ENCODE measurements at regions not wholly inside any gene's neighbourhood (a gene's known extent, or its start where the extent isn't known, plus 50 kb on each side); places are given as distances from the start of the nearest gene placed in this dataset.

- H3K9me3 ChIP-seq (ENCODE audit: low read depth): no peaks in the 10 kb centered on the region
- H4K20me1 ChIP-seq (ENCODE audit: insufficient read depth, poor library complexity, severe bottlenecking): no peaks in the 10 kb centered on the region
- H3K4me3 ChIP-seq: no peak overlapping the region
- no peak for DNase-seq (ENCODE audit: low spot score)
- no peak overlapping the region for H3K4me2 ChIP-seq
- 86% methylated on average over 3 of the region's 3 CpGs for WGBS (ENCODE audit: low lambda C conversion rate, missing lambda C conversion rate)
- no peaks in the 10 kb centered on the region for H3K4me1 ChIP-seq (ENCODE audit: insufficient read depth)
- H3K27ac ChIP-seq: no peak overlapping the region
- H3K27me3 ChIP-seq: no peaks in the 10 kb centered on the region
- H3K36me3 ChIP-seq (replicated peaks; ENCODE audit: insufficient read depth, low read depth): no peaks in the 10 kb centered on the region
- H3K9me2 ChIP-seq (replicated peaks; ENCODE audit: insufficient read depth): no peaks in the 10 kb centered on the region
- TF ChIP-seq CTCF (IDR thresholded peaks at IDR 0.05; ENCODE audit: poor library complexity): no peak
- no peak for TF ChIP-seq EZH2phosphoT487 (IDR thresholded peaks at IDR 0.05; ENCODE audit: low read depth, severe bottlenecking, unreplicated experiment)
- no peak for TF ChIP-seq EZH2 (IDR thresholded peaks at IDR 0.05; ENCODE audit: borderline replicate concordance)
- no peaks in the 10 kb centered on the region for H3K79me2 ChIP-seq
- H2AFZ ChIP-seq: no peak overlapping the region
Measured at GRCh38 chr11:80173371-80174136, 732.7 kb upstream of the TENM4 start.

- TF ChIP-seq CTCF (IDR thresholded peaks at IDR 0.05; ENCODE audit: poor library complexity) (no peak), EZH2phosphoT487 (IDR thresholded peaks at IDR 0.05; ENCODE audit: low read depth, severe bottlenecking, unreplicated experiment) (no peak), EZH2 (IDR thresholded peaks at IDR 0.05; ENCODE audit: borderline replicate concordance) (no peak)
- no peaks in the 10 kb centered on the region for H3K79me2 ChIP-seq
- H3K9me3 ChIP-seq (ENCODE audit: low read depth): no peaks in the 10 kb centered on the region
- 100% methylated on average over 2 of the region's 2 CpGs for WGBS (ENCODE audit: low lambda C conversion rate, missing lambda C conversion rate)
- DNase-seq (ENCODE audit: low spot score): no peak
- H3K27ac ChIP-seq: no peak overlapping the region
- no peaks in the 10 kb centered on the region for H3K27me3 ChIP-seq
- H3K36me3 ChIP-seq (replicated peaks; ENCODE audit: insufficient read depth, low read depth): no peaks in the 10 kb centered on the region
- H3K9me2 ChIP-seq (replicated peaks; ENCODE audit: insufficient read depth): no peaks in the 10 kb centered on the region
- no peak overlapping the region for H2AFZ ChIP-seq
- no peaks in the 10 kb centered on the region for H3K4me1 ChIP-seq (ENCODE audit: insufficient read depth)
- H4K20me1 ChIP-seq (ENCODE audit: insufficient read depth, poor library complexity, severe bottlenecking): no peaks in the 10 kb centered on the region
- no peak overlapping the region for H3K4me2 ChIP-seq
- no peak overlapping the region for H3K4me3 ChIP-seq
Measured at GRCh38 chr11:80168796-80169195, 728.0 kb upstream of the TENM4 start.

GRCh38 chr11:80167766-80168165, 726.9 kb upstream of the TENM4 start:
- Histone ChIP-seq H3K4me3 (no peak overlapping the region), H3K36me3 (replicated peaks; ENCODE audit: insufficient read depth, low read depth) (no peaks in the 10 kb centered on the region), H3K9me3 (ENCODE audit: low read depth) (no peaks in the 10 kb centered on the region), H3K4me1 (ENCODE audit: insufficient read depth) (peaks cover 2% of the 10 kb centered on the region), H3K27ac (no peak overlapping the region), H4K20me1 (ENCODE audit: insufficient read depth, poor library complexity, severe bottlenecking) (no peaks in the 10 kb centered on the region), H3K4me2 (no peak overlapping the region), H3K79me2 (no peaks in the 10 kb centered on the region), H2AFZ (no peak overlapping the region), H3K27me3 (no peaks in the 10 kb centered on the region), H3K9me2 (replicated peaks; ENCODE audit: insufficient read depth) (no peaks in the 10 kb centered on the region)
- DNase-seq (ENCODE audit: low spot score): no peak
- 53% methylated on average over 3 of the region's 3 CpGs for WGBS (ENCODE audit: low lambda C conversion rate, missing lambda C conversion rate)
- no peak for TF ChIP-seq CTCF (IDR thresholded peaks at IDR 0.05; ENCODE audit: poor library complexity)
